GM10266 (cell line): ENCODE measurements at regions not wholly inside any gene's neighbourhood (a gene's known extent, or its start where the extent isn't known, plus 50 kb on each side); places are given as distances from the start of the nearest gene placed in this dataset.

Source experiments
- DNase-seq: peaks from one replicate; pipeline ENCODE4 v3.0.0; 2012; ENCODE audit errors: extremely low spot score
- TF ChIP-seq, protein P1 (sequence below): IDR thresholded peaks from 2 replicates; pipeline ENCODE4 v1.5.1; 2012; ENCODE audit warnings: mild to moderate bottlenecking, low read depth; ENCODE audit not compliant: control insufficient read depth, insufficient read depth; ENCODE audit errors: missing control alignments

GRCh38 chr14:22073801-22074200 lies 400.2 kb upstream of the OR4E1 start:
- no peak for DNase-seq

GRCh38 chr14:22071006-22071405 lies 397.4 kb upstream of the OR4E1 start:
- TF ChIP-seq, protein P1, sequence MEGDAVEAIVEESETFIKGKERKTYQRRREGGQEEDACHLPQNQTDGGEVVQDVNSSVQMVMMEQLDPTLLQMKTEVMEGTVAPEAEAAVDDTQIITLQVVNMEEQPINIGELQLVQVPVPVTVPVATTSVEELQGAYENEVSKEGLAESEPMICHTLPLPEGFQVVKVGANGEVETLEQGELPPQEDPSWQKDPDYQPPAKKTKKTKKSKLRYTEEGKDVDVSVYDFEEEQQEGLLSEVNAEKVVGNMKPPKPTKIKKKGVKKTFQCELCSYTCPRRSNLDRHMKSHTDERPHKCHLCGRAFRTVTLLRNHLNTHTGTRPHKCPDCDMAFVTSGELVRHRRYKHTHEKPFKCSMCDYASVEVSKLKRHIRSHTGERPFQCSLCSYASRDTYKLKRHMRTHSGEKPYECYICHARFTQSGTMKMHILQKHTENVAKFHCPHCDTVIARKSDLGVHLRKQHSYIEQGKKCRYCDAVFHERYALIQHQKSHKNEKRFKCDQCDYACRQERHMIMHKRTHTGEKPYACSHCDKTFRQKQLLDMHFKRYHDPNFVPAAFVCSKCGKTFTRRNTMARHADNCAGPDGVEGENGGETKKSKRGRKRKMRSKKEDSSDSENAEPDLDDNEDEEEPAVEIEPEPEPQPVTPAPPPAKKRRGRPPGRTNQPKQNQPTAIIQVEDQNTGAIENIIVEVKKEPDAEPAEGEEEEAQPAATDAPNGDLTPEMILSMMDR, result no peak
- DNase-seq, result peak; percentile 19

More at GRCh38 chr14:22073801-22074200, 400.2 kb upstream of the OR4E1 start:
- TF ChIP-seq, protein P1, result no peak

DNA sequence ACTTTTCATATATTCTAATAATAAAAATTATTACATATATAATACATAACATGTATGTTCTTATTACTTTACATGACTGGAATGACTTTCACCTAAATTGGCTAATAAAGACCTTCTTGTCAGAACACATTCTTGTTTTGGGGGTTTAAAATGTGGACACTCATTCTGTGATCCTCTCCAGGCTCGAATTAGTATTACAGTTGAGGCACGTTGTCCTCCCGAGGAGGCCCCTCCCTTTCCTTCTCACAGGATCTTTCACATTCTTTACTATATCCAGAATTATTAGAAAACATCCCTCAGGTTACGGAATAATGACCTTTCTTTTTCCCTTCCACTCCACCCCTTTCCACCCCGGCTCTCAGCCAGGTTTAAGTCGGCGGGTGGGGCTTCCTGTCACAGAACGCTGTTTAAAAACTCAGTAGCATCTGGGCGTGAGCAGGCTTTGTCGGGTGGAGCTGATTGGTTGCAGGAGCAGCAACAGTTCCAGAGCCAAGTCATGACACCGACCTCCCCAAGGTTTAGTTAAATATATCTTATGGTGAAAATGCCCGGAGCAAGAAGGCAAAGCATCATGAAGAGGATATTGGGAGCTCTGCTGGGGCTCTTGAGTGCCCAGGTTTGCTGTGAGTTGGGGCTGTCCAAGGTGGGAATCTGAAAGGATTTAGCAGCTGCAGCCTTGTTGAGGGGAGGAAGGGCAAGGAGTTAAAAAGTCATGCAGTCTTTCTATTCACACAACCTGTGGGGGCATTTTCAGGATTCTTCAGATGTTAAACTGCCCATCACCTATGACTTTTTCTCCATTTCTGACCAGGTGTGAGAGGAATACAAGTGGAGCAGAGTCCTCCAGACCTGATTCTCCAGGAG lies 396.7 kb upstream of the OR4E1 start:
- peak; percentile 14 for DNase-seq
- TF ChIP-seq, protein P1, result no peak

GRCh38 chr14:22065347-22065746 lies 391.7 kb upstream of the OR4E1 start:
- TF ChIP-seq, protein P1, result no peak
- DNase-seq, result no peak

DNA sequence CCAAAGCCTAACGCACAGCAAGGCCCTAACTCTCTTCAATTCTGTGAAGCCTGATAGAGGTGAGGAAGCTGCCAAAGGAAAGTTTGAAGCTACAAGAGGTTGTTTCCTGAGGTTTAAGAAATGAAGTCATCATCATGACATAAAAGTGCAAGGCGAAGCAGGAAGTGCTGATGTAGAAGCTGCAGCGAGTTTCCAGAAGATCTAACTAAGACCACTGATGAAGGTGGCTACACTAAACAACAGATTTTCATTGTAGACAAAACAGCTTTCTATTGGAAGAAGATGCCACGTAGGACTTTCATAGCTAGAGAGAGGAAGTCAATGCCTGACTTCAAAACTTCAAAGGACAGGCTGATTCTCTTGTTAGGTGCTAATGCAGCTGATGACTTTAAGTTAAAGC lies 385.6 kb upstream of the OR4E1 start:
- TF ChIP-seq, protein P1, result no peak
- DNase-seq, result no peak

- no peak for DNase-seq
- TF ChIP-seq, protein P1, result no peak
Observed at GRCh38 chr14:22052795-22053194, 379.2 kb upstream of the OR4E1 start.

DNA sequence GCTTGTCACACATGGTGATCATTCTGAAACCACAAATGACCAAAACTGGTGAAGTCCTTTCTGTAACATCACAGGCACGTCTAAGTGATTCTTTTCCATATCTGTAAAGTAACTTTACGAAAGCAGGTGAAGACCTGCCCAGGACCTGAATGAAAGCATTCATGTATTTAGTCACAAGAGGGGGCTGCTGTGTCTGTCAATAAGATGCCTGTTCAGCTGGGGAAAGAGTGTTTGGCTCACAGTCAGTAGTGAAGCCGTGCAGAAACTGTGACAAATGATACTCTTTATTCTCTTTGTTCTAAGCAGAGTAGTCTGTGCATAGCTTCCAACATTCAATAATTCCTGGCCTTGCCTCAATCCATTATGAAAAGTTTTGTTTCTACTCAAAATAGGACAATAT lies 373.5 kb upstream of the OR4E1 start:
- DNase-seq, result peak; percentile 23
- TF ChIP-seq, protein P1, result peak; percentile 37
